GM21528 (cell line): ENCODE measurements at regions not wholly inside any gene's neighbourhood (a gene's known extent, or its start where the extent isn't known, plus 50 kb on each side); places are given as distances from the start of the nearest gene placed in this dataset.
"Not testable (repeated sequence)": the region's sequence is repeated elsewhere in the genome, so short reads cannot be mapped to it uniquely, and the experiment has no call there.

ENCODE experiments used
- ATAC-seq: cut with Tn5 transposase; IDR thresholded peaks from one replicate; pipeline ENCODE4 v1.9.1; 2021; ENCODE audit warnings: mild to moderate bottlenecking, moderate library complexity; ENCODE audit not compliant: unreplicated experiment, low FRiP score

DNA sequence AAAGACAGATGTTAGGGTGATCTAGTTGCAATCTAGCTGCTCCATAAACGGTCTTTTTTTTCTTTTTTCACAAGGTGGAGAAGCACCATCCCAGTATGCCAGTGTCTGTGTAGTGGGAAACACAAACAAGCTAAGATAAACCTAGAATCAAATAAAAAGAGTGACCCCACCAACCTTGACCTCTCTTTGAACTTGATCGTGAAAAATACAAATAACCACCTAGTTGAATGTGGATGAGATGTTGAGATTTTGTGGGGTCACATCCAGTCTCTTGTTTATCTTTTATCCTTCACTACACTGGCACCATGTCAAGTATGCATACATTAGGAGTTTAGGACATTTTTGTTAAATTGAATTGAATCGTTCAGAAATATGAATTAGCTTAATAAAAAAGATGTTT, 194.6 kb upstream of the EYA4 start:
- ATAC-seq, result no peak

GRCh38 chr6:133047065-133047665, 194.0 kb upstream of the EYA4 start:
- ATAC-seq, result no peak

DNA sequence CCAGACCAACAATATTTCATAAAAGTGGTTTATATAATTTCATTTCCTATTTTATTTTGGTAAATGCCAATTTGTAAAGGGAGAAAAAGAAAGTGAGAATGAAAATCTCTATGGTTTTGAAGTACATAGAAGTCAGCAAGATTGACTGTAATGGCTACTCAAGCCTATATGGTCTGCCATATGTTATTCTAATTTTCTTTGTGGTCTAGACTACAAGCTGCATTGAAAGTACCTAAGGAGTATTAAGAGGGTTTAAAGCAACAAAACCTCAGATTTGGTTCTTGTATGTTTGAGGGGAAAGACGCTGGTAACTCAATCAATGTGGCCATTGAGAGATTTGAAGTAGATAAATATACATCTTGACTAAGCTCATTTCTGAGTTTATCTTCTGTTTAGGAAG, 193.5 kb upstream of the EYA4 start:
- ATAC-seq, result no peak

GRCh38 chr6:133051240-133051639, 189.9 kb upstream of the EYA4 start:
- no peak for ATAC-seq

DNA sequence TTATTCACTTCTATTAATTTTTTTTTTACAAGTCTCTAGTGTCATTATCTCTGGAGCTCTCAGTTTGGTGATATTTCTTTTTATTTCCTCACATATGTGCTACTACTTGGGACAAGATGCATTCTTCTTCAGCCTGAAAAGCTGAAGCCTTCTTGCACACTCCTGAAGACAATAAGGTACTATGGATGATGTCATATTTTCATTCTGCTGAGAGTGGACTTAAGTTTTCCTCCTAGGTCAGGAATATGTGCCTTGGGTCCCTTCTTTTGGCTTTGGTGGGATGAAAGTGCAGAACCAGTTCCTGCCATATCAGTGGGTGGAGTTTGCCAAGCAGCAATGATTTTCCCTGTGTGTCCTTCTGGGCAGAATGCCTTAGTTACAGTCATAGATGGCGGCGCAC, 188.7 kb upstream of the EYA4 start:
- ATAC-seq, result no peak

DNA sequence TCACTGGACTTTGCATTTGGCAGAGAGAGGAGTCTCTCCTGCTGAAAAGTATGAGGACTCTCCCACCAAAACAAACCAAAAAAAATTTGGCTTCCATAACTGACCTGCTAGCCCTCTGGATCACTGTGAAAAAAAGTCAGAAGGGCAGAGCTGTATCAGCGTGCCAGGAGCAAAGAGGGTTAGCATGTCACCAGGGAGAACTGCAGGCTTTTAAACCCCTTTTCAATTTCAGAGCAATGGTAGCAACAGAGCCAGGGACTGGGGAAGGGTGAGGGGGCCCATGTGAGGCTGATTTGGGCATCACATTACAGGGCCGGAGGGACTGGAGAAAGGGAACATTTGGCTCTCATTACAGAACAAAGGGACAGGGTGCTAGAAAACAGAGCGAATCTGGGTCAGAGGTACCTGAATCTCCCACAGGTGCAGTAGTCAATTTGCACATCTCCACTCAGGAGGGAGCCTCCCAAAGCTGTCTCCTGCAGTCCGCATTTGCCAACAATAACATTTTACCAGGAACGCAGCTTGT, 185.7 kb upstream of the EYA4 start:
- ATAC-seq, result no peak

- no peak for ATAC-seq
These were observed 183.8 kb upstream of the EYA4 start for GRCh38 chr6:133057352-133057751.

GRCh38 chr6:133062077-133062476, 179.1 kb upstream of the EYA4 start:
- no peak for ATAC-seq

DNA sequence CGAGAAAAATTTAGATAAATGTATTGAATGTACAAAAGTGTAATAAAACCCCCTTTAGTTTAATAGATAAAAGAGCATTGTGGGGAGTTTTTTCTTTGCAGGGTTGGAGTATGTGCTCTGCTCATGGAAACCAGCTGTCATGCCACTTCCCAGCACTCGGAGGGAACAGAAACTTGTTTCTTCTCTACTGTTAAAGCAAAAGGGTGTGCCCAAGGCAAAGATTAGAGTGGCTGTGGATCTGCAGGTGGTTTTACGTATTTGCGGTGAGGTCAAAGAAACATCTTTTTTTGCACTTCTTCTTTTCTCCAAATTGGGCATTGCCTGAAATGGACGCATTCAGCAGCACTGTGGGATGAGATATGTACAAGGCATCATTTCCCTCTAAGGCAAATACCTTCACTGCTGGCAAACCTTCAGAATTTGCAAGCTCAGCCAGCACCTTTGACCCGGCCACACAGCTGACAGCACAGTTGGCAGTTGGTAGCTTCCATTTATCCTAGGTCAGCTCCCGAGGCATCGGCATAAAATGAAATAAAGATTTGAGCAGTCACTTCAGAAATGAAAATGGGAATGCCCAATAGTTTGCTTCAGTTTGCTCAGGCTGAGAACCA, 178.4 kb upstream of the EYA4 start:
- no peak for ATAC-seq

- no peak for ATAC-seq
These were observed 173.2 kb upstream of the EYA4 start for GRCh38 chr6:133067960-133068359.

- ATAC-seq, result no peak
These were observed 170.6 kb upstream of the EYA4 start for GRCh38 chr6:133070410-133071043.

DNA sequence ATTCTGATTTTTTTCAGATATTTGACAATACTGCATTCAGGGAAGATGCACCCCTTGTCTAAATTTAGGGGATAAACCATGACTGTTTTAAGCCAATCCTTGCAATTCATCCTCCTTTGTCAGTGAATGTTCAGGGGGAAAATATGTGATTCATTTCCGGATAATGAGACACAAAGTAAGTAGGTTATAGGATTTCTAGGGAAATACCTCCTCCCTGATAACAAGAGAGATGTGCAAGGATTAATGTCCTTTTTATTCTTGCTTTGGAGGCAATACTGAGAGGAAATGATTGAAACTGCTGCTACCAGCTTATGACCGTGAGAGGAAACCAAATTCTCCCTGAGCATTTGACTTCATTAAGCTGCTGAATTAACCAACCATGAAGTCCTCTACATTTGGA, 161.3 kb upstream of the EYA4 start:
- no peak for ATAC-seq

DNA sequence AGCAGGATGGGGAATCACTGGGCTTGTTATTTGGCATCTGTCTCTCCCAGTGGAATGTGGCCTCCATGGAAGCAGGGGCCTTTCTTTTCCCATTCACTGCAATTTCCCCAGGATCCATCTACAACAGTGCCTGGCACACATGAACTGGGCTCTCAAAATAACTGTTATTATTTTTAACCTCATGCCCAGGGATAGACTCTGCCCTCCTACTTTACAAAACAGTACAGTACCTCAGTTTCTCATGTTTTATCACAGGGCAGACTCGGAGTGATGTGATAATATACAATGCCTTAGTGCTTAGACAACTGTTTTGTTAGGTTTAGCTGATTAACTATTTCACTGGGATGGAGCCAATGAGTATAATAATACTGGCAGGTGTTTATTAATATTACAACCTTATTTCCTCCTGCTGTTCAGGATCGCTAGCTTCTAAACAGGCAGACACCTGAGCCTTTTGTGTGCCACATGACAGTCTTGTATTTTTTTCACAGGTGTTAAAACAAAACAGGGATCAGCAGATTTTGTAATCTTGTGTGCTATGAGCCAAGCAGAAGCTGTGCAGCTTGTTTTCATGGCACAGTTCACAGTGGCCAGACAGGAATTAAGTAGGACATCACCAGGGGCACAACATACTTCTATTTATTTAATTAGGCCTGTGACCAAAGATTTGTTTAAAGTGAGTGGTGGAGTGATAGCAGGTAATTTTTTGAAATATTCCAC, 157.7 kb upstream of the EYA4 start:
- no peak for ATAC-seq

GRCh38 chr6:133085471-133085870, 155.7 kb upstream of the EYA4 start:
- ATAC-seq, result no peak

- no peak for ATAC-seq
These were observed 155.3 kb upstream of the EYA4 start for GRCh38 chr6:133085896-133086295.

- no peak for ATAC-seq
These were observed 152.0 kb upstream of the EYA4 start for GRCh38 chr6:133088931-133089695.

DNA sequence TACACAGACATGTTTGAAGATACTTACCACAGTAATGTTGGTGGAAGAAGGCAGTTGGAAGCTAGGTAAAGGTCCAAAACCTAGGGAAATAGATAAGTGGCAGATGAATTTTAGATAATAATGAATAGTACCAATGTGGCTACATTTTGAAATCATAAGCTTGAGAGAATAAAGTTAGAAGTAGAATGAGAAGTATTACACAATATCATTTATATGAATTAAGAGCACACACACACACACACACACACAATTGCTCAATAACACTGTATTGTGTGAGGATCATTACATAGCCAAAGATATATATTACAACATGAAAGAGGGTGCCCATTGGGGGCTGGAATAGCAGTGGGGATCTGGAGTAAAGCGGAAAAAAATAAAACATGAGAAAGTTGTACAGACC, 149.0 kb upstream of the EYA4 start:
- no peak for ATAC-seq

DNA sequence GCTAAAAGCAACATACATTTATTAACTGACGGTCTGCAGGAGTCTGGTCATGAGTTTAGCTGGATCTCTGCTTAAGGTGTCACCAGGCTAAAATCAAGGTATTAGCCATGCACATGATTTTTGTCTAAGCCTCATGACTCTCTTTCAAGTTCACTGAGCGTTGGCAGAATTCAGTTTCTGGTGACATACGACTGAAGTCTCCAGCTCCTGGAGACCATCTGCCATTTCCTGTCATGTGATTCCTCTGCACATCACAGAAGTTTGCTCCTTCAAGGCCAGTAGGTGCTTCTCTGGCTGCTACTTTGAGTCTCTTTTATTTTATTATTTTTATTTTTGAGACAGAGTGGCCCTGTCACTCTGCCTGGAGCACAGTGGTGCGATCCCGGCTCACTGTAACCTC, 148.4 kb upstream of the EYA4 start:
- no peak for ATAC-seq

DNA sequence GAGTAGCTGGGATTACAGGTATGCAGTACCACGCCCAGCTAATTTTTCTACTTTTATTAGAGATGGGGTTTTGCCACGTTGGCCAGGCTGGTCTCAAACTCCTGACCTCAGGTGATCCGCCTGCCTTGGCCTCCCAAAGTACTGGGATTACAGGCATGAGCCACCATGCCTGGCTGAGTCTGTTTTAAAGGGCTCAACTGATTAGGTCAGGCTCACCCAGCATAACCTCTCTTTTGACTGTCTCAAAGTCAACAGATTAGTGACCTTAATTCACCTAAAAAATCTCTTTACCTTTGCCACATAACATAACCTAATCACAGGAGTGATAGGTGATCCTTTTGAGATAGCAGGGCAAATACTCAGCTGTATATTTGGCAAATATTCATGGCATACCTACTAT, 147.9 kb upstream of the EYA4 start:
- not testable (repeated sequence) for ATAC-seq

- no peak for ATAC-seq
These were observed 147.2 kb upstream of the EYA4 start for GRCh38 chr6:133093956-133094355.

- no peak for ATAC-seq
These were observed 143.9 kb upstream of the EYA4 start for GRCh38 chr6:133097208-133097607.
